GM21529 (cell line): ENCODE measurements at regions not wholly inside any gene's neighbourhood (a gene's known extent, or its start where the extent isn't known, plus 50 kb on each side); places are given as distances from the start of the nearest gene placed in this dataset.
"Not testable (repeated sequence)": the region's sequence is repeated elsewhere in the genome, so short reads cannot be mapped to it uniquely, and the experiment has no call there.

Source experiments
- ATAC-seq: cut with Tn5 transposase; IDR thresholded peaks from one replicate; pipeline ENCODE4 v1.9.1; 2021; ENCODE audit not compliant: unreplicated experiment

DNA sequence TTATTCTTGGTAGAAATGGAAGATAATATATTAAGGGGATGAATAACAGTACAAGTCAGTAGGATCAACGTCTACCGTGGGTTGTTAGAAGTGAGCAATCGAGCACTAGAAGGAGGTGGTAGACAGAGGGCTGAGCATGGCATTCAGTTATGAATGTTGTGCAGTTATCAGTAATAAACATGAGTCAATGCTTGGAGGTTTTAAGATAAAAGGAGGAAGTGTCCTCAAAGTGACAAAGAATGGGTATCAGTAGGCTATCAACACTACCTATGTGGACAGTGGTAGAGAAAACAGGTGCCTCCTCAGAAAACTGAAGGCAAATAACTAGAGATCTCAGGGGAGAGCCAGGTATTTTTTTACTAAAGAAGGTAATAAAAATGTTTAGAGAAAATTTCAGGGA, 1607.0 kb downstream of the PCDH9 start:
- no peak for ATAC-seq

DNA sequence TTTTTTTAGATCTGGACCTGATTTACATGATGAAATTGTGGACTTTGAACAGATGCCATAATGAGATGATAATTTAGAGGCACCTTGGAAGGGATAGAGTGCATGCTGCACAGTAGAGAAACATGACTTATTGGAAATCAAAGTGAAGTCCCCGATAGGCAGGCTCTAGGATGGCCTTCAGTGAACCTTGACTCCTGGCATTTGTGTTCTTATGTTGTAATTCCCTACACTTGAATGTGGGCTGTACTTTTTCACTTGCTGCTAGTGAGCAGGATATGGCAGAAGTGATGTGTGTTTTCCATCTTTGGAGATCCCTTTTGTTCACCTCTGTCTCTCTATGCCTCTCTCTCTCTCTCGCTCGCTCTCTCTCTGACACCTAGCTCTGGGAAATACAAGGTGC, 1614.6 kb downstream of the PCDH9 start:
- ATAC-seq = no peak

DNA sequence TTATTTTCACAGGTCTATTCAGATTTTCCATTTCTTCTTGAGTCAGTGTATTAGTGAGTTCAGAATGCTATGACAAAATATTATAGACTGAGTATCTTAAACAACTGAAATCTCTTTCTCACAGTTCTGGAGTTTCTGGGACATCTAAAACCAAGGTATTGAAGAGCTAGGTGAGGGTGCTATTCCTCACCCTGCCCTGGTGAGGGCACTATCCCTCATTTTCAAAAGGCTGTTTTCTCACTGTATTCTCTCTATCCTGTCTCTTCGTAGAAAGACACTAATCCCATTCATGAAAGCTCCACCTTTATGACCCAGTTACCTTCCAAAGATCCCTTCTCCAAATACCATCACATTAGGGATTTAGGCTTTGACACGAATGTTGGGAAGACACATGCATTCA, 1617.1 kb downstream of the PCDH9 start:
- no peak for ATAC-seq

DNA sequence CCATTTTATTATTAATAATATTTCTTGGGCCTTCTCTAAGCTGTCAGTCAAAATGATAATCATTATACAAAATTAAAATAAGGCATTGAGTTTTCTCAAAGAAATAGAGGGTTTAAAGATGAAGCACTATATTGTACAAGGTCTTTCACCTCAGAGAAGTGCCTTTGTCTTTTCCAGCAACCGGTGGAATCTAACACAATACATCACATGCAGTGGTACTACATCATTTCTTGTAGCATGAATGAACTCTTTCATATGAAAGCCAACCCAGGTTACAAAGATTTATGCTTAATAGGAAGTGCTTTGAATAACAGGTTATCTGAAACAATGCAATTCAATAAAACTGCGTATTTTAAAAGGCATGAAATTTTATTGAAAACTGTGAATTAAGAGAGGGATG, 1620.8 kb downstream of the PCDH9 start:
- ATAC-seq = no peak

DNA sequence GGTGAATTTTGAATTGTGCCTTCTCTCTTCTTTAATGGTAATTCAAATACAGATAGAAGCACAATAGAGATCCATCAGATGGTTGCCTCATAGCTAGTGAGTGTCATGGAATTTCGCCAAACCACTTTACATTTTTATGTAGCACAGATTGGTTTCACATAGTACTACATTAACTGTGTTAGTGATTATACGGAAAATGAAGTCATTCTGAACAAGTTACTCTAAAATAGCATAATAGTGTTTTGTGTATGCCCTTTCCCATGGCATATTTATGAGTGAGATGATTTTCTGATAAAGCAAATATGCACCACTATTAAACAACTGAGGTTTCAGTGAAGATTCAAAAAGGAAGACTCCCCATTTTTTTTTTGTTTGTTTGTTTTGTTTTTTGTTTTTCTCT, 1623.5 kb downstream of the PCDH9 start:
- ATAC-seq = no peak

DNA sequence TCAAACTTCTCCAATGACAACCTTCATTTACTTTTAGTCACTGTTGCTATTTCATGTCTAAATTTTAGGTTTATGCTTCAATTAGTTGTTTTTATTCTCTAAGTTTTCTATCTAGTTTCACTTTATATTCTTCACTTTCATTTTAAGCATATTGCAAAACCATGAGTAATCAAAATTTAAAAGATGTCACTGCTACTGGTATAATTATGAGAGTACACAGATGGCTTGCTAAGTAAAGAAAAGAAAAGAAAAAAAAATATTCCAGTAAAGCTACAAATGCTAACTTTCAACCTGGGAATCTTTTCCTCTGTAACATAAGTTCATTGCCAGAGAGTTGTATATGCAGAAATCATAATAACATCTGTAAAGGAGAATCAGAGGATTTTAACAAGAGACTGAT, 1624.7 kb downstream of the PCDH9 start:
- no peak for ATAC-seq

DNA sequence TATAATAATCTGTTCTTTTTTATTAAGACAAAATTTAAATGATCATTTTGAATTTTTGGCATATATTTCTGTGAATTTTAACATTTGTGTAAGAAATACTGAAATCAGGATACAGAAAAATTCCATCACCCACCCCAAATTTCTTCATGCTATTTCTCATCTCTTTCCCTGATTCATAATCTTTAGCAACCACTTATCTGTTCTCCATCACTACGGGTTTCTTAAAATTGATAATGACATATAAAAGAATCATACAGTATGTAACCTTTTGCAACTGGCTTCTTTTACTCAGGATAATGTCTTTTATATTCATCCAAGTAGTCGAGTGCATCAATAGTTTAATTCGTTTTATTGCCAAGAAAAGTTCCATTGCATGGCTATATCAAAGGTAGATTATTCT, 1627.0 kb downstream of the PCDH9 start:
- ATAC-seq = no peak

DNA sequence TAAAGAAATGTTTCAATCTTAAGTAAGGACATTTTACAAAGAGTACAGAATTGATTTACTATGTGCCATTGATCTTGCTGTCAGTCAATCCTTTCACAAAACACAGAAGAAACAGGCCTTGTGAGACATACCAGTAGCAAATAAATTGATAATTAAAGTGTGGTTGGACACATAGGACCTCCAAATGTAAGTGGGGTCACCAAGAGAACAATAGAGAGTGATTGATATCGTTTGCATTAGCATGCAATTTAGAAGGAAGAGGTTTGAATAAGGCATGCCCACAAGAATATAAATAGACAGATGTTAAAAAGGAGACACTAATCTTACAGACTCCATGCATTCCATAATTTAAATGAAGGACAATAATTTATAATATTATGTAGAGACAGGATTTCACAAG, 1628.3 kb downstream of the PCDH9 start:
- no peak for ATAC-seq

DNA sequence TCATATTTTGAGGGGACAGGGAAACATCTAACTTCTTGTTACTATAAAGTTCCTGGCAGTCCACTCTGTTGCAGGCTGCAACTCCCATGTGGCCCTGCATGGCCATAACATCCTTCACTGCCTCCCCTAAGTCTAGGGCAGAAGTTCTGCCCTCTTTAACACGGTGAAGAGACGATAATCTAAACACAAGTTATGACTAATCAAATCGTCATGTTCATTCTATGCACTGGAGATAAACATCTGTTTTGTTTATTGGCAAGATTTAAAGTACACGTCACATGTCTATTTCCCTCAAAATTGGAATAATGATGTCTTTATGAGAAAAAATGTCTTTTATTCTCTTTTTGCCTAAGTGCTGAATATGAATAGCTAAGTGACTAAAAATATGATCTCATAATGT, 1629.4 kb downstream of the PCDH9 start:
- no peak for ATAC-seq

DNA sequence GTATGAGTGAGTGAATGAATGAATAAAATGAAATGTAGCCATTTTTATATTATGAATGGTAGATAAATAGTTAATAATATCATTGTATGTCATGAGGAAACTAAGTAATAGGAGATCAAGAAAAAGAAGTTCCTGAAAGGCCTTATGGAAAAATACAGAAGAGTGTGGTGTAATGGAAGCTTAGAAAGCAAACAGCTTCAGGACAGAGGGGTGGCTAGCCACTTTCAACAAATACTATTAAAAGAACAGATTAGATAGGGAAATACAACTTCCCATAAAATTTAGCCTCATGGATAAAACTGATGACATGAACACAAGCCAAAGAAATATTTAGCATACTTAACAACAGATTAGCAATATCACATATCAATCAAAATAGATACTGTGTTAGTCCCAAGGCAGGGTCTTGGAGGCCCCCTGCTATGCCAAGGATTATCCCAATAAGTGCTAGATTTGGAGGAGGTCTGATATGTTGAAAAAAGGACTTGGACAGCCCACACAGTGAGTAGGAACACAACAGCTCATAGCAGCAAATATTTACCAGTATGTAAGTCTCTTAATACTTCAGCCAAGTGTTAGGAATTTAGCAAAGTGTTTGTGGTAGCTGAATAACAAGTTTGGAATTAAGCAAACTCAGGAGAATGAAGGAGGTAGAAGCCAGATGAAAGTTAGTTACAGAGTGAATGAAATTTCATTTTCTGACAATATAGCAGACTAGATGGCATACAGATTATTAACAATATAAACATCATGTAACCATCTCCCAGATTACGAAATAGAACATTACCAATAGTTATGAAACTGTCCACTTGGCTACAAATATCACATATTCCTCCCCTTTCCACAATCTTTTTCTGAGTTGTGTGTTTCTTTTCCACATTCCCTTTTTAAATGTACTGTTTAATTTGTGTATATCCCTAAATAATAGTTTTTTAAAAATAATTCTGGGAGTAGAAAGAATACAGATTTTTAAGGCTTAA, 1632.0 kb downstream of the PCDH9 start:
- ATAC-seq = no peak

DNA sequence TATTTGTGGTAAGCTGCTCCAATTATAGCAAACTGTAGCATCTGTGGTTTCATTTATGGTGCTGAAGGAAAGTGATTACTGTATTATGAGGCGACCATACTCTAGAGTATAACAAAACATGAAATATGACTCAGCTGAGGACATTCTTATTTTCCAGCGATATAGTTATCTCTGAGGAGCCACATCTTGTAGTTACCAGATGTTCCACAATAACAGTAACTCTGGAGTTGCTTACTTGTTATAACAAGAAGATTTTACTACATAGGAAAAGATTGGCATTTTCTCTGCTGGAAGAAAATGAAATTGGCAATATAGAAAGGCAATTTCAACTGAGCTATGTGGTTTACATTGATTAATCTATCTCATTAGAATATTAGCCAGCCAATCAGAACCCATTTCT, 1634.2 kb downstream of the PCDH9 start:
- ATAC-seq = no peak

DNA sequence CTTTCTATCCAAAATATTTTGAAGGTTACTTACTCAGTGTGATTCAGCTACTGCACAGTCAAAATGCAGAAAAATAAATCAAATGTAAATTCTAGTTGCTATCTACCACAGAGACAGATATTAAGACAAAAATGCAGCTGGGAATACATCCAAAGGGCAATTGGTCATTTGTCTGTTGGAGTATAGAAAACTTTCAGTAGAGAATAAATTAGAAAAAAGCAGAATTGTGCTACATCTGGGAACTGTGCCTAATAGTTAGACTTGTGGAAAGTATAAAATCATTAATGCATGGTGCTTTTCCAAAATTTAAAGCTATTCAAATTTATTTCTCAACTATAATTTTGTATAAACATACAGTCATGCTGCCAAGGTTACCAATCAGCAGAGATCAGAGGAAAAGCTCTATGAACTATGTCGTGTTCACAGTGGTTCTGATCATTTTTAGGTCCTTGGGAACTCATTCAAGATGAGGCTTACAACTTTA, 1635.8 kb downstream of the PCDH9 start:
- no peak for ATAC-seq

DNA sequence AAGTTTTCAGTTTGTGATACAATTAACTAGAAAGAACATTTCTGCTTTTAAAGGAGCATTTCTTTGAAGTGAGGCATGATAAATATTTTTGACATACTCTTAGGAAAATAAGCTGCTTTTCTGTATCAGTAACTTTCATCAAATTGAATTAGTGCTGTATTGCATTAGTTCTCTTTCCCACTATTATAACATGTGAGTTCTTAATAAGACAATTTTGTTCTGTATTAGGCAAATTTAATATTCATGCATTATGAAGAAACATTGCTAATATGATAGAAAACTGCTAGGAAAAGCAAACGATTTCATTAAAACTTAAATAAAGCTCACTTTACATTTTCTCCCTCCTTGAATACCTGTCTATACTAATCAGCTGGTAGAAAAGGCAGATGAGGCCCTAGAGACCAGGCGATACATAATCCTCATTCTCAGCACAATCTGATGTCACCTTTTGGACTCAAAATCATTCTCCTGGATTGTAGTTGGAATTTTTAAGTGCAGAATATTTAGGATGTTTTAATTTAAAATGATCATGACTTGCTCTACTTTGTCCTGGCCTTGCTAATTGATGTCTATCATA, 1636.8 kb downstream of the PCDH9 start:
- ATAC-seq = no peak

DNA sequence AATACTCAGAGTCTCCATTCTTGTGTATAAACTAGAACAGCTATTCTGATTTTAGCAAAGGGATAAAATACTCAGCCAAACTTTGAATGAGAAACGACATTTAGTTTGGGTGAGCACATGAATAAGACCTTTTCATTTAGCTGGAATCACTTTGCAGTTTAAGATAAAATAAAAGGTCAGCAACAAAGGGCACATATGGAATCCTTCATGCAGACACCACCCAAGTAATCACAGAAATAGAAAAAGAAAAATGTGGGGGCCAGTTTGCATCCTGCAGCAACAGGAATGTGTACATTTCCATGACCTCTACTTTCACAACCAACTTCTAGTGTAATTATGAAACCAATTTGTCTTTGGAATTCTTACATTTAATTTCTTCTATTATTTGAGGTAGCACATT, 1637.4 kb downstream of the PCDH9 start:
- ATAC-seq = no peak

DNA sequence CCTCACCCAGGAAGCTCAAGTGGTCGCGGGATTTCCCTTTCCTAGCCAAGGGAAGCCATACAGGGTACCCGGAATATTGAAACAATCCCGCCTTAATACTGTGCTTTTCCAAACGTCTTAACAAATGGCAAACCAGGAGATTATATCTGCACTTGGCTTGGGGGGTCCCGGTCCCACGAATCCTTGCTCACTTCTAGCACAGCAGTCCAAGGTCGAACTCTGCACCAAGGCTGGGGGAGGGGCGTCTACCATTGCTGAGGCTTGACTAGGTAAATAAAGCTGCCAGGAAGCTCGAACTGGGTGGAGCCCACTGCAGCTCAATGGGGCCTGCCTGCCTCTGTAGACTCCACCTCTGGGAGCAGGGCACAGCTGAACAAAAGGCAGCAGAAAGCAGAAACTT, 1644.8 kb downstream of the PCDH9 start:
- no peak for ATAC-seq

DNA sequence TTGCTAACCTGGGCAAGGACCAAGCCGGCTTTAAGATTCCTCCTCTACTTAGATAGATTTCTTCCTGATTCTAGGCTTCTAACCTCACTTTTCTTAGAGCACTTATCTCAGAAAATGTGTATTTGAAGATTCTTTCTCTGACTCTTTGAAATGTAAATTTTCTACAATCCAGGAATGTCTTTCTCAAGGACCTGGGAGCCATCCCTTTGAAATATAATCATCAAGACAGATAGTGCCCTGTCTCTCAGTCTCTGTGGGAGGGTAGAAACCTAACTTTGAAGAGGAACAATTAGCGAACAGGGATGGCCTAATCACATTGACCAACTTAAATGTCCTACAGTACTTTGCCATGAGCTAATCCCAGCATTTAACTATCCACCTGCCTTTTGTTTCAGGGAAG, 1646.0 kb downstream of the PCDH9 start:
- no peak for ATAC-seq

DNA sequence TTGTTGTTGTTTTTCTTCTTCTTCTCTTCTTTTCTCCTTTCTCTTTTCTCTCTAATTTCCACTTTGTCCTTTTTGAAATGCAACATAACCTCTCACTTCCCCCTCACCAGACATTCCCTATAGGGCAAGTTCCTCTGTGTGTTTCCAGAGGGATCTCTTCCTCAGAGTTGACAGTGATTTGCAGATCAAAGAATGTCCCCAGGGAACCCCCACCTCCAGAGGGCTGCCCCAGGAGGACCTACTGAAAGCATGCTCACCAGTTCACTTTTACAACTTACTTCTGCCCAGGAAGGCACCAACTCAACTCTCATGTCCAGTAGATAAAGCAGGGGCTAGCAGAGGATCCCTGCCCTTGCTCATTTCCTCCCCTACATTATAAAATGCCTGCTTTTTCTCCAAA, 1648.0 kb downstream of the PCDH9 start:
- ATAC-seq = no peak

DNA sequence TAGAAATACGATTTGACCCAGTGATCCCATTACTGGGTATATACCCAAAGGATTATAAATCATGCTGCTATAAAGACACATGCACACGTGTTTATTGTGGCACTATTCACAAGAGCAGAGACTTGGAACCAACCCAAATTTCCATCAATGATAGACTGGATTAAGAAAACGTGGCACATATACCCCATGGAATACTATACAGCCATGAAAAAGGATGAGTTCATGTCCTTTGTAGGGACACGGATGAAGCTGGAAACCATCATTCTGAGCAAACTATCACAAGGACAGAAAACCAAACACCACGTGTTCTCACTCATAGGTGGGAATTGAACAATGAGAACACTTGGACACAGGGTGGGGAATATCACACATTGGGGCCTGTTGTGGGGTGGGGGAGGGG, 1665.6 kb downstream of the PCDH9 start:
- not testable (repeated sequence) for ATAC-seq

DNA sequence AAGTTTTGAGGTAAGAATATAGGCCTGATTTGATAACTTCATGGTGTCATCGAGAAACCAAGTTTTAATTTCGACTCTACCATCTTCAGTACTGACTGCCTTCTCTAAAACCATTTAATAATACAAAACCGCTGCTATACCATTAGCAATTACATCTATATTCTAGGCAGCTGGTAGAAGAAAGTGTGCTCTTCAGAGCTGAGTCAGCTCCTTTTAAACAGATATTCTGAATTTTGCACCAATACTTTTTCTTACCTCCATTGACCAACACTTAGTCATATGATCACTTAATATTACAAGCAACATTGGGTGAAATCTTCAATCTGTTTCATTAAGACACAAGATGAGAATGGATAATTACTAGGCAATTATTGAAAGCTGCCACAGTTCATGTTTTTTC, 1667.8 kb downstream of the PCDH9 start:
- ATAC-seq = no peak

DNA sequence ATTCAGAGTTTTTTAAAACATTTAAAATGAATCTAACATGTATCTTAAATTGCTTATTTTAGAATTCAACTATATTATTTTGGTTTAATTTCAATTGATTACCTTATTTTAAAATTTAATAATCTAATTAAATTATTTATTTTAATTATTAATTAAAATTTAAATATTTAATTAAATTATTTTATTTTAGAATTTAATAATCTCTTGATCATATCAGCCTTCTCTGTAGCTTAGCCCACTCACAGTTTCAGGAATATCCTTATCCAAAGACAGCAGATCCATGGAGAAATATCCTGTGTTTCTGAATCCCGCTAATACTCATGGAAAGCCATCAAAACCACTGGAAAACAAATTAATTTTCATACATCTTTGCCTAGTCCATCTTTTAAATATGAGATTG, 1669.2 kb downstream of the PCDH9 start:
- no peak for ATAC-seq

DNA sequence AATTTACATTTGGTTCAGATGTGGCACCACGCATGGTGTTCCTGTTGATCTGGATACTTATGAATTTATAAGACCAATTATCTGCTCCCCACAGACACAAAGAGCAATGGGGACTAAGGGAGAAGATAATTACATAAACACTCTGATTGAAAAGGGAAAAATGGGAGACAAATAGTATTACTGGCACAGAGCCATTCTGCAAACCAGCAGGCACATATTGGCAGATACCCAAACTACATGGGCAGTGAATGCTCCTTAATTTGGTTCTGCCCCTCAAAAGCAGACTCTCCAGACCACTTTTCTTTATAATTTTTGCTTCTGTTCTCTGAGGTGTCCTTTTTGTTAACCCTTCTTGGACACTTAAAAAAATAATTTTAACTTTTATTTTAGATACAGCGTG, 1674.2 kb downstream of the PCDH9 start:
- ATAC-seq = no peak

DNA sequence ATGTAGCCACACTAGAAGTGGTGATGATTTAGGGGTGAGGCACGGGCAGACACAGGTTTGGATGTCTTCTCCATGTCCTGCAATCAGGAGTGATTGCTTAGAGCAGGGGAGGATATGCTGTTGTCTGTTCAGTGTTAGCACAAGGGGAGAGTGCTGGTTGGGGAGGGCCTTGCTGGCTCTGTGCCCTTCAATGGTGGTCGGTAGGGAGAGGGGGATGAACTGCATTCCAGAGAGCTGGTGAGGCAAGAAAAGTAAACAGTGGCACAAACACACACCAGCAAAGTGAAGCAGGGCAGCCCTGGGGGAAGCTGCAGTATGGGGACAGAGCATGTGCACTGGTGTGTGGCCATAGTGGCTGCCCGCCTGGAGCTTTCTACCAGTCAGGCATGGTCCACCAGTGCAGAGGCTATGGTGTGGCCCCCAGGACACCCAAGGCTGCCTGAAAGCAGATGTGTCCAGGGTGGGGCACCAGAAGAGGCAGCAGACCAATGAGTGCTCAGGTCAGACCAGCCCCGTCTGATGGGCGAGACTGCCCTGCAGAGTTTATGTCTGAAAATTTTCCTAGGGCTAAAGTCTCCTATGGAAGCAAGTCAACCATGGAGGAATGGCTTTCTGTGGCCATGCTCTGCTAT, 1676.9 kb downstream of the PCDH9 start:
- ATAC-seq = no peak
